Ovary (tissue), 7 donors: ENCODE measurements at regions not wholly inside any gene's neighbourhood (a gene's known extent, or its start where the extent isn't known, plus 50 kb on each side); places are given as distances from the start of the nearest gene placed in this dataset.

ENCODE experiments used
- DNase-seq, 5 donors: peaks; one replicate each; pipeline ENCODE4 v3.0.0-alpha.2; 2019 to 2020
- H3K27ac ChIP-seq, 2 donors: fragments of 200-600 bp; one replicate each; pipeline versions ENCODE4 v1.5.1 to v1.8.0; 2019 to 2022
- H3K27me3 ChIP-seq: fragments of 200-600 bp; one replicate; pipeline ENCODE4 v1.8.0; 2022
- H3K36me3 ChIP-seq: fragments of 200-600 bp; sonication (generic); one replicate; pipeline ENCODE4 v1.5.1; 2019
- H3K4me1 ChIP-seq: one replicate; pipeline ENCODE4 v1.8.1; 2013; ENCODE audit warnings: mild to moderate bottlenecking, moderate library complexity; ENCODE audit not compliant: insufficient read depth
- H3K4me3 ChIP-seq: fragments of 200-600 bp; sonication (generic); one replicate; pipeline ENCODE4 v1.5.1; 2017
- H3K9me3 ChIP-seq, 2 donors: fragments of 200-600 bp in 1 of 2; sonication (generic) in 1 of 2; one replicate each; pipeline versions ENCODE4 v1.5.1 to v1.8.1; 2013 to 2019; ENCODE audit warnings: mild to moderate bottlenecking in 1 of 2, moderate library complexity in 1 of 2
- EP300 ChIP-seq: sonication (generic); formaldehyde crosslinking; IDR thresholded peaks from one replicate; pipeline ENCODE4 v1.6.1; 2017; ENCODE audit warnings: antibody characterized with exemption
- POLR2A ChIP-seq: fragments of 450-650 bp; IDR thresholded peaks from one replicate; pipeline ENCODE4 v1.6.1; 2017; ENCODE audit warnings: antibody characterized with exemption, mild to moderate bottlenecking, moderate library complexity
- WGBS, 3 donors: extraction: QIAGEN DNeasy Blood & Tissue Kit in 1 of 3; methylation state at CpG; one replicate each; pipeline versions ENCODE4 v1.1.5 to v1.1.7; 2013 to 2017; 5-methylcytosine and 5-hydroxymethylcytosine counted together
- intact Hi-C, 4 donors: fragments of 100-400 bp; cut with DNase I; formaldehyde crosslinking; loops; one replicate each; pipeline versions ENCODE4 v1.11.0 to v1.15.1; 2022 to 2023
- TF ChIP-seq, protein P1 (sequence below), 3 donors: fragments of 450-650 bp in 2 of 3; fragments of 200-600 bp in 1 of 3; IDR thresholded peaks; one replicate each; pipeline versions ENCODE4 v1.5.1 to v1.8.0; 2016 to 2022; ENCODE audit warnings: antibody characterized with exemption in 3 of 3, mild to moderate bottlenecking in 1 of 3
- donor health status: DM: no; HTN: no; CAD: no; lungs with moderate emphysema.
- donor health status: DM: no; HTN: no; CAD: no.
- donor health status: Bipolar disorder and iron deficiency.
- donor health status: DM: no; HTN: no; CAD: no.
- donor health status: DM: yes; HTN: yes; CAD: no.

DNA sequence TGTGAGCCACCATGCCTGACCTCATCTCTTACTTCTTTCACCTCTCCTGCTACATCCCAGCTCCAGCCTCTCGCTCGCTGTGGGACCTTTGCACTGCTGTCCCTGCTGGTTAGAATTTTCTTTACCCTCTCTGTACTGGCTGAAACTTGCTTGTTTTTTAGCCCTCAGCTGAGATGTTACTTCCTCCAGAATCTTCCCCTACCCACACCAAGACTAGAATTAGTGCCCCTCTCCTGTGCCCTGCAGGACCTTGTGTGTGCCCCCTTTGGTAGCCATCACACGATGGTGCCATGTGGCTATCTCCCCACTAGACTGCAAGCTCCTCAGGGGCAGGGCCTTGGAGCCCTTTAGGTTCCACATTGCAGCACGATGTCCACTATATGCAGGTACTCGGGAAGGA lies 84.1 kb downstream of the AIPL1 start:
- H3K9me3 ChIP-seq, result no peaks in the 10 kb centered on the region
- no peak for DNase-seq
- TF ChIP-seq POLR2A, result no peak
- TF ChIP-seq, protein P1, sequence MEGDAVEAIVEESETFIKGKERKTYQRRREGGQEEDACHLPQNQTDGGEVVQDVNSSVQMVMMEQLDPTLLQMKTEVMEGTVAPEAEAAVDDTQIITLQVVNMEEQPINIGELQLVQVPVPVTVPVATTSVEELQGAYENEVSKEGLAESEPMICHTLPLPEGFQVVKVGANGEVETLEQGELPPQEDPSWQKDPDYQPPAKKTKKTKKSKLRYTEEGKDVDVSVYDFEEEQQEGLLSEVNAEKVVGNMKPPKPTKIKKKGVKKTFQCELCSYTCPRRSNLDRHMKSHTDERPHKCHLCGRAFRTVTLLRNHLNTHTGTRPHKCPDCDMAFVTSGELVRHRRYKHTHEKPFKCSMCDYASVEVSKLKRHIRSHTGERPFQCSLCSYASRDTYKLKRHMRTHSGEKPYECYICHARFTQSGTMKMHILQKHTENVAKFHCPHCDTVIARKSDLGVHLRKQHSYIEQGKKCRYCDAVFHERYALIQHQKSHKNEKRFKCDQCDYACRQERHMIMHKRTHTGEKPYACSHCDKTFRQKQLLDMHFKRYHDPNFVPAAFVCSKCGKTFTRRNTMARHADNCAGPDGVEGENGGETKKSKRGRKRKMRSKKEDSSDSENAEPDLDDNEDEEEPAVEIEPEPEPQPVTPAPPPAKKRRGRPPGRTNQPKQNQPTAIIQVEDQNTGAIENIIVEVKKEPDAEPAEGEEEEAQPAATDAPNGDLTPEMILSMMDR (IDR thresholded peaks at IDR 0.05), result no peak
- 80 to 90% (median 87%) methylated on average over 5 of the region's 5 CpGs for WGBS, 3 donors
- no peak overlapping the region for H3K4me3 ChIP-seq
- intact Hi-C loops, result no loop called here
- no peaks in the 10 kb centered on the region for H3K36me3 ChIP-seq
- no peaks in the 10 kb centered on the region for H3K4me1 ChIP-seq
- no peaks in the 10 kb centered on the region for H3K27me3 ChIP-seq
- H3K27ac ChIP-seq, result no peak overlapping the region

DNA sequence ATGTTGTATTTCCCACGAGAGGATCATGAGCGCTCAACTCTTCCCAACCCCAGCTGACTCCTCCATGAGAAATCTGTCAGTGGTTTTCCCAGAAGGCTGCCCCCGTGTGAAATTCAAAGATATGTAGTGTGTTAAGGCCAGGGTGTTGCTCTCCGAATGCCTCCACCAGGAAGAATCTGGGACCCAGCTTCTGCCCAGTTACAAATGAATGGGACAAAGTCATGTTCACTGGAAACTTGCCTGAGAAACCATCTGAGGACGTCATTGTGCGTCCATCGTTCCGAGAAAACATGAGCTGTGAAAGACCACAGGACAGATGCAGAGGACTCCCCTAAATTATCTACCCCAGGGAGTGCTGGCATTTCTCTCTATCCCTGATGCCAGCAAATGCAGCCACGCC lies 86.0 kb downstream of the AIPL1 start:
- 74 to 79% (median 77%) methylated on average over 9 of the region's 9 CpGs for WGBS, 3 donors
- no peaks in the 10 kb centered on the region for H3K36me3 ChIP-seq
- H3K4me1 ChIP-seq, result no peaks in the 10 kb centered on the region
- no peaks in the 10 kb centered on the region for H3K9me3 ChIP-seq
- no peak overlapping the region for H3K4me3 ChIP-seq
- intact Hi-C loops, result no loop called here
- TF ChIP-seq, protein P1 (IDR thresholded peaks at IDR 0.05), result no peak
- TF ChIP-seq POLR2A, result no peak
- TF ChIP-seq EP300, result no peak
- H3K27ac ChIP-seq, result no peak overlapping the region
- no peak for DNase-seq
- no peaks in the 10 kb centered on the region for H3K27me3 ChIP-seq

- DNase-seq, result no peak
- Histone ChIP-seq H3K27me3 (no peaks in the 10 kb centered on the region), H3K36me3 (no peaks in the 10 kb centered on the region), H3K9me3 (no peaks in the 10 kb centered on the region), H3K27ac (no peak overlapping the region), H3K4me3 (no peak overlapping the region), H3K4me1 (no peaks in the 10 kb centered on the region)
- TF ChIP-seq POLR2A (no peak), EP300 (no peak)
- TF ChIP-seq, protein P1 (IDR thresholded peaks at IDR 0.05), result no peak
- intact Hi-C loops, result no loop called here
- 70 to 81% (median 72%) methylated on average over 4 of the region's 4 CpGs for WGBS, 3 donors
These were observed 87.1 kb downstream of the AIPL1 start for GRCh38 chr17:6347776-6348175.

DNA sequence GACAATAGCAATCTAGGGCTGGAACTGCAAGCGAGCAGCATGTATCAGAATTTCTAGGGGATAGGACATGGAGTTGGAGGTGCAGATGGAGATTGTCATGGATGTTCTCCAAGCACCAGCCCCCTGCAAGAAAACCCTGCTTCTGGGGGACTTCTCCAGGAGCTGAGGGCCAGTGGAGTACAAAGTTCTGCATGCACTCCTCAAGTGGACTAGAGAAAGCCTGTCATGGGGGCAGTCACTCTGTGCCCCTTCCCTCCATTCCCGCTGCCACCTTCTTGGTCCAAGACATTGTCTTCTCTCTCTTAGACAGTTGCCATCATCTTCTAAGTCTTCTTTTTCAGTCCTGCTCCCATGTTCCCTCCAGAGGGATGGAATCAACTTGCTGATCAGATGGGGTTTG lies 87.9 kb downstream of the AIPL1 start:
- H3K27me3 ChIP-seq, result no peaks in the 10 kb centered on the region
- 87 to 98% (median 95%) methylated on average over 2 of the region's 2 CpGs for WGBS, 3 donors
- no peaks in the 10 kb centered on the region for H3K9me3 ChIP-seq
- H3K27ac ChIP-seq, result no peak overlapping the region
- no peaks in the 10 kb centered on the region for H3K4me1 ChIP-seq
- intact Hi-C loops, result no loop called here
- DNase-seq, result no peak
- TF ChIP-seq, protein P1 (IDR thresholded peaks at IDR 0.05), result no peak
- no peak for TF ChIP-seq EP300
- no peak for TF ChIP-seq POLR2A
- no peak overlapping the region for H3K4me3 ChIP-seq
- no peaks in the 10 kb centered on the region for H3K36me3 ChIP-seq
